PFSK-1 (cell line): ENCODE measurements at regions not wholly inside any gene's neighbourhood (a gene's known extent, or its start where the extent isn't known, plus 50 kb on each side); places are given as distances from the start of the nearest gene placed in this dataset.

Source experiments
- FOXP2 ChIP-seq: optimal IDR thresholded peaks from 2 replicates; pipeline ENCODE3; 2011; ENCODE audit warnings: borderline replicate concordance, control low read depth, inconsistent platforms; ENCODE audit not compliant: insufficient read depth; ENCODE audit errors: extremely low read length, extremely low read depth
- POLR2AphosphoS5 ChIP-seq: IDR thresholded peaks from 2 replicates; pipeline ENCODE4 v1.6.1; 2012; ENCODE audit warnings: low read depth, mild to moderate bottlenecking, control low read depth, low read length, moderate library complexity
- REST ChIP-seq, 2 experiments: IDR thresholded peaks; 2 replicates each; pipeline versions ENCODE4 v1.6.1 to v1.8.0; 2011 to 2012; ENCODE audit warnings: low read depth in 2 of 2, low read length in 2 of 2, control low read depth in 1 of 2, inconsistent platforms in 1 of 2, mild to moderate bottlenecking in 1 of 2, moderate library complexity in 1 of 2; ENCODE audit not compliant: insufficient read depth in 1 of 2
- SIN3A ChIP-seq: IDR thresholded peaks from 2 replicates; pipeline ENCODE4 v1.6.1; 2012; ENCODE audit warnings: mild to moderate bottlenecking, low read length, moderate library complexity, borderline replicate concordance; ENCODE audit not compliant: insufficient read depth
- TAF1 ChIP-seq: IDR thresholded peaks from 2 replicates; pipeline ENCODE4 v1.6.1; 2012; ENCODE audit warnings: low read length, control low read depth, borderline replicate concordance; ENCODE audit not compliant: insufficient read depth

- TF ChIP-seq POLR2AphosphoS5: no peak
- TF ChIP-seq REST (IDR thresholded peaks at IDR 0.05; ENCODE audit: insufficient read depth in 1 of 2, low read depth in 2 of 2, low read length in 2 of 2): no peak
- no peak for TF ChIP-seq FOXP2
- no peak for TF ChIP-seq SIN3A
- TF ChIP-seq TAF1: no peak
Observed at GRCh38 chr11:98507208-98507607, 513.5 kb upstream of the CNTN5 start.

- no peak for TF ChIP-seq REST (IDR thresholded peaks at IDR 0.05; ENCODE audit: insufficient read depth in 1 of 2, low read depth in 2 of 2, low read length in 2 of 2)
- TF ChIP-seq POLR2AphosphoS5: no peak
- TF ChIP-seq SIN3A: no peak
- TF ChIP-seq FOXP2: no peak
- TF ChIP-seq TAF1: no peak
Observed at GRCh38 chr11:98512938-98513337, 507.8 kb upstream of the CNTN5 start.

GRCh38 chr11:98531576-98531975 lies 489.2 kb upstream of the CNTN5 start:
- TF ChIP-seq SIN3A (no peak), TAF1 (no peak), POLR2AphosphoS5 (no peak), FOXP2 (no peak), REST (IDR thresholded peaks at IDR 0.05; ENCODE audit: insufficient read depth in 1 of 2, low read depth in 2 of 2, low read length in 2 of 2) (no peak)

GRCh38 chr11:98536023-98536422 lies 484.7 kb upstream of the CNTN5 start:
- TF ChIP-seq REST (IDR thresholded peaks at IDR 0.05; ENCODE audit: insufficient read depth in 1 of 2, low read depth in 2 of 2, low read length in 2 of 2) (no peak), FOXP2 (no peak), SIN3A (no peak), TAF1 (no peak), POLR2AphosphoS5 (no peak)

- TF ChIP-seq FOXP2 (no peak), REST (IDR thresholded peaks at IDR 0.05; ENCODE audit: insufficient read depth in 1 of 2, low read depth in 2 of 2, low read length in 2 of 2) (no peak), POLR2AphosphoS5 (no peak), SIN3A (no peak), TAF1 (no peak)
Observed at GRCh38 chr11:98545544-98546175, 475.1 kb upstream of the CNTN5 start.
